GM19438 (cell line): ENCODE measurements at regions not wholly inside any gene's neighbourhood (a gene's known extent, or its start where the extent isn't known, plus 50 kb on each side); places are given as distances from the start of the nearest gene placed in this dataset.

Experiments used
- ATAC-seq: cut with Tn5 transposase; IDR thresholded peaks from one replicate; pipeline ENCODE4 v1.9.1; 2021; ENCODE audit warnings: low read depth; ENCODE audit not compliant: unreplicated experiment

DNA sequence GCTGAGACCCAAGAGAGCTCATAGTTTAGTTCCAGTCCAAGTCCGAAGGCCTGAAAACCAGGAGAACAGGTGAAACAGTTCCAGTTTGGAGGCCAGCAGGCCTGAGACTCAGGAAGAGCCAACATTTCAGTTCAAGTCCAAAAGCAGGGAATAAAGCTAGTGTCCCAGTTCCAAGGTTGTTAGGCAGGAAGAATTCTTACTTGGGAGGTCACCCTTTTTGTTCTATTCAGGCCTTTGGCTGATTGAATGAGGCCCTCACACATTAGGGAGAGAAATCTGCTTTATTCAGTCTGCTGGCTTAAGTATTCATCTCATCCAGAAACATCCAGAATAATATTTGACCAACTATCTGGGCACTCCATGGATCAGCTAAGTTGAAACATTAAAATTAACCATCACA is 294.6 kb downstream of the PCNX1 start:
- no peak for ATAC-seq

DNA sequence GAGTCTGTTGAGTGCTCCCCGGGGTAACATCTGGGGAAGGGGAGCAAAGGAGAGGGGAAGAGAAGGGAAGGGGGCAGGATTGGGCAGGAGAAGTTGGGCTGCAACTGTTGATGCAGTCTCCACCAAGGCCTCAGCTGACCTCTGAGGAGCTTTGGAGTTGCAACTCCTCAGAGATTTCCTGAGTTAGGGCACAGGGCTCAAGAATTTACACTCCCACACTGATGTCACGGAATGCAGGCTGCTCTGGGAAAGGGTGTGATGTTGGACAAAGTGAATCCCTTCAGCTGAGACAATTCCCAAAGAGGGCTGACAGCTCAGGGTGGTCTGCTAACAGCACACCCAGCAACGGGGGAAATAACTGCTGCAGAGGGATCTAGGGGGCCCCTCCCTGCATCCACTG is 295.6 kb downstream of the PCNX1 start:
- ATAC-seq: no peak

DNA sequence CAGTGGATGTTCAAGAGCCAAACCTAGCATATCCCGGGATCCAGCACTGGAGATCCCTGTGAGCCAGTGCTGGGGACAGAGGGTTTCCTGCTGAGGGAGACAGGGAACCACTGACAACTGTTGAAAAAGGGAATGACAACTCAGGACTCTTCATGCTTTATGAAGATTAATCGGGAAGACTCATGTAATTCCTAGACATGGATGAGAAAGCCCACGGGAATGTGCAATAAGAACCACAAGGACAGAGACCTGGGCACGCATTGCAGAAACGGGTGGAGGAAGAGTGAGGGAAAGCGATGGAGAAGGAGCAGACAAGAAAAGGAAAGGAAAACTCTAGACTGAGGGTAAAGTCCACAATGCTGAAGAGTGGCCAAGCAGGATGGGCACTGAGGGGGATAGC is 296.0 kb downstream of the PCNX1 start:
- no peak for ATAC-seq

DNA sequence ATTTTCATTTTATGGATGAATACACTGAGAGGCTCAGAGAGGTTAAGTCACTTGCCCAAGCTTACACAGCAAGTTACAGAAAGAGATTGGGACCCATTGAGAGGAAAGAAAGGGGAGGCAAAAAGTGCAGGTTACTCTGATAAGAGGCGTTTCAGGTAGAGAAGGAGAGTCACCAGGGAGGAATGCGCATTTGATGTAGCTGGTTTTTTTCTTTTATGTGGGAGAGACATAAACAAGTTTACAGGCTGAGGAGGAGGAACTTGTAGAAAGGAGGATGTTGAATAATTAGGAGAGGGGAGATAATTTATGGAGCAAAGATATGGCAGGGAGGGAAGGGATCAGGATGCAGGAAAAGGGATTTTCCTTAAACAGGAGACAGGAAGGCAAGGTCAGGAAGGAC is 297.0 kb downstream of the PCNX1 start:
- no peak for ATAC-seq

DNA sequence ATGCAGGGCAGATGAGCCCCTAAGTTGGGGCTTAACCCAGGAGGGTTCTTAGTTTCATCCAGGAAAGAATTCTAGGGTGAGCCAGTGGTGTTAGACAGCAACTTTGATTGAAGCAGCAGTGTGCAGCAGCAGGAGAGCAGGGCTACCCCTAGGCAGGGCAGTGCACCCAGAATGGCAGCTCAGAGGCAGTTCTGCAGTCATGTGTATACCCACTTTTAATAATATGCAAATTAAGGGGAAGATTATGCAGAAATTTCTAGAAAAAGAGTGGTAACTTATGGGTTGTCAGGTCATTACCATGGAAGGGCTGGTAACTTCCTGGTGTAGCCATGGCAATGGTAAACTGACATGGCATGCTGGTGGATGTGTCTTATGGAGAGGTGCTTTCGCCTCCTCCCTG is 297.5 kb downstream of the PCNX1 start:
- ATAC-seq: no peak

DNA sequence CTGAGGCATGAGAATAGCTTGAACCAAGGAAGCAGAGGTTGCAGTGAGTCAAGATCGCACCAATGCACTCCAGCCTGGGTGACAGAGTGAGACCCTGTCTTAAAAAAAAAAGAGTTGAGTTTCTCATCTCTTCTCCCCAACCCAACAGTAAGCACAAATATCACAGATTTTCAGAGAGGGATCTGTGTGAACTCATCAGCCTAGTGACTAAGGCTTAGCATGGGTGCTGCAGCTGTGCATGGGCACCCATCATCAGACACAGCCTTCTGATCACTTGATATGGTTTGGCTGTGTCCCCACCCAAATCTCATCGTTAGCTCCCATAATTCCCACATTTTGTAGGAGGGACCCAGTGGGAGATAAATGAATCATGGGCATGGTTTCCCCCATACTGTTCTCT is 298.9 kb downstream of the PCNX1 start:
- no peak for ATAC-seq

DNA sequence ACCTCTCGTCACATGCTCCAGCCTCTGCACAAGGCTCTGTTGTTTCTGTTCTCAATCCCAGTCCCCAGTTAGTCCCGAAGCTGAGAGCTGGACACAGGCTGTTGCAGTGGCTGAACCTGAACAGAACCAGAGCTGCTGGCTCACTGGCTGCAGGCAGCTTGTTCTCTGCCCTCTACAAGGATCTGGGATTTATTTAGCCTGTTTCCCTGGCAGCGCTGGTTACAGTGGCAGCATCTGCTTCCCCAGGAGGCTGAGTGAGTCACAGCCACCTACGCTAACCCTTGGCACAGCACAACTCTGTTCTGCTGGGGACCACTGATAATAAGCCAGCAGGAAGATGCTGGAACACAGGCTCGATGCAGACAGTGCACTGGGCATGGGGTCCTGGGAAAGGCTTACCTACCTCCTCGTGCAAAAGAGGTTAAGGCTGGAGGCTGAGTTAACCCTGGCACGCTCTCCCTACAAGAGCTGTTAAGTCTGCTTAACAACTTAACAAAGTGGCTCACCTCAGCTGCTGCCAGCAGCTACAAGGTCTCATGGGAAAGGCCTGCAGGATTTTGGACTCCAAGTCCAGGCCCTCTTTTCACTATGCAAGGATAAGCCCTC is 299.6 kb downstream of the PCNX1 start:
- no peak for ATAC-seq

DNA sequence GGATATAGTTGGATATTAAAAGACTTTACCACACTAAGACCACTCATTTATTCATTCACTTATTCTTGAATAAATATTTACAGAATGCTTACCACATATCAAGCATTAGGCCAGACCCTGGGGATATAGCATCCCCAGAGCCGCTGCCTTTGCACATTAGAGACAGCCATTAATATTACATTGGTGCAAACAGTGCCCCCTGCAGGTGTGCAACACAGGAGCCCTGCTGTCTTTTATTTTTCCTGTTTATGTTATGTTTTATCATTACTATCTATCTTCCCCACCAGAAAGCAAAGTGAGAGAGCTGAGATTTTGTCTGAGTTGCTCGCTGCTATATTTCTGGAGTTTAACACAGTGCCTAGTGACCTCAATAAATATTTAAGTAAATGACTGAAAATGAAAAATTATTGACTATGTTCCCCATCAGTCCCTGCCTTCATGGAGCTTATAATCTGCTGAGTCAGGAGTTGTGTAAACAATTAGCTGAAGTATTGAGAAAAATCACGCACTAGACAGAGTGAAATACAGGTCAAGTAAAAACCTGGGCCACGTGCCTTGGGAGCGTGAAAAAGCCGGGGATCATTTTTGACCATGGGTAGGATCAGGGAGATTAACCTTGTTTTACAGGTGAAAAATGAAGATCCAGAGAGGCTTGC is 301.6 kb downstream of the PCNX1 start:
- ATAC-seq: no peak

DNA sequence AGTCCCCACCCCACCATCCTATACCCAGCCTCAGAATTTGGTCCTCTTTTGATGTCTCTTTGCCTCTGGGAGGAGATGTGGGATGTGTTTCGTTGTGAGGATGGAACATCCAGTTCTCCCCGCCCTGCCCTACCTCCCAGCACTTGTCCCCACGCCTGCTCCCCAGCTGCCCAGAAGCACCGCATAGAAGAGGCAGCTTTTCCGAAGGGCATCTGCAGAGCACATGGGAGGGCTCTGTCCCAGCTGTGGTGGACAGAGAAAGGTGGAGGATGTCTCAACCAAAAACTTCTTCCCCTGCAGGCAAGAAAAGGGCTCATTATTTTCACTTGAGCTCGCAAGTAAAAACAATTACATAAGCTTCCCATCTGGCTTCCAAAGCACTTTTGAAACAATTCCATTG is 302.6 kb downstream of the PCNX1 start:
- no peak for ATAC-seq

DNA sequence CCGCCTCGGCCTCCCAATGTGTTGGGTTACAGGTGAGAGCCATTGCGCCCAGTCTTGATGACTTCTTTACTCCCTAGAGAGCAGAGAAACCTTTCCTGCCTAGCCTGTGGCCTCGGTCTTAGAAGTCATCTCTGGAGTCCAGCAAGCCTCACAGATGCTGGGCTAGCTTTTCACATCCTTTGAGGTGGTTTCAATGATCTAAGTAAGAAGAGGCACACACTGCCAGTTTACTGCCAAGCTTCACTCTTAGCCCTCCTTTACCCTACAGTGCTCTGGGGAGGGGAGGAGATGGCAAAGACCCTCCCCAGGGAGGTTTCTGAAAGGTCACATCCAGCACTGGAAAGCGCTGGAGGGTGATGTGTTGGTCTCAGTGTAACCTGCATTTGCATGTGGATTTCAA is 304.8 kb downstream of the PCNX1 start:
- no peak for ATAC-seq

DNA sequence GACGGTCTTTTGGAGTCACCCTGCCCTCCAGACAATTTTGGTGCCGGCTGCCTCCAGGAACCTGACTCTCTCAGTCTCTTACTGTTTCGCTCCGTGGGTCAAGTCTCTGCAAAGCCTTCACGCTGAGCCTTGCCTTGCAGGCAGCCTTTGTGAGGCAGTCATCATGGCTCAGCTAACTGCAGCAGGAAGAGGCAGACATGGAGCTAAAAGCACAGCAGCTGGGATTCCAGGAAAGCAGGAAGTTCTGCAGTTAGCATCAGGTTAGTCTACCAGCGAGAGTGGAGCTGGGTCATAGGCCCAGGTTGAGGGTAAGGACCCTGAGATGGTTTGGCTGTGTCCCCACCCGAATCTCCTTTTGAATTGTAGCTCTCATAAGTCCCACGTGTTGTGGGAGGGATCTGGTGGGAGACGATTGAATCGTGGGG is 305.4 kb downstream of the PCNX1 start:
- ATAC-seq: no peak

DNA sequence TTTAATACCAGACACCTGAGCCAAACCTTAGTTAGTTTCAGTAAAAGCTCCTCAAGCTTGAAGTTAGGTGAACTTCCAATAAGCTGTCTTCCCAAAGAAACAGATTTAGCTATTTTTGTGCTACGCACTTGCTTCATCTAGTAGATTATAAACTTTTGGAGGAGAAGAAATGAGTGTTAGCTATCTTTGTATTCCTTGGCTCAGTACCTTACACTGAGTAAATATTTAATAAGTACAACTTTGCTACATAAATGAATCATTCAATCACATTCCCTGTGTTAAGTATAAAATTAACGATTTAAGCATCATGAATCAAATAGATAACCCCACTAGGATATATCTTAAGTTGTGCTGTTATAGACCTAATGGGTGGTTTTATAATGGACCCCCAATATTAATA is 307.0 kb downstream of the PCNX1 start:
- no peak for ATAC-seq

DNA sequence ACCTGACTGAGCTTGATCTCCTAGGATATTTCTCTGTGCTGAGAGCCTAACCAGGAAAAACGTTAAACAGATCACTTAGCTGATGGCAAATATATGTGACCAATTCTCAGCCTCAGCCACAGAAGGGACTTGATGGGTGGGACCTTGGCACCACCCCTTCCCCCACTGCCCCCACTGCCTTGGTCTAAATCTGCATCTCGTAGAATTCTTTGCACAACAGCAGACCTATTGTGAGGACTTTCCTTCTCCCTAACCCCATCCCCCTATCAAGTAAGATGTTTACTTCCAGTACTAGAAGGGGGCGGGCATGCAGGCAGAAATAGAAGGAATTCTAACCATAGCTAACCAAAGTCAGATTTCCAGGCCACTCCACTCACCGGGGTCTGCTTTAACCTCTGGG is 313.2 kb downstream of the PCNX1 start:
- no peak for ATAC-seq

DNA sequence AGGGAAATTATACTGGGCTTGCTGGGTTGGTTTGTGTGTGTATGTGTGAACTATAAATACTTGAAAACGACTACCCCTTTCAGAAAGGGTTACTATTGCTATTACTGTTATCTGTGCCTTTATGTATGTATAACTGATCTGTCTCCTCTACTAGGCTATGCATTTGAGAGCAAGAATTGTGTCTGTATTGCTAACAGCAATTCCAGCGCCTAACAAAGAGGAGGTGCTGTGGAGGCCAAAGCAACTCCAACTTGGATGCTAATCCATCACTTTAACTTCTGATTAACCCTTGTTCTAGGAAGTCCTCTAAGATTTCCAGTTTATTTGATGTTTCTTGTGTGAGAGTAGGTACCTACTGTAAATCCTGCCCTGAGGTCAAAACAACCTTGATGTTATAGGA is 313.9 kb downstream of the PCNX1 start:
- no peak for ATAC-seq

DNA sequence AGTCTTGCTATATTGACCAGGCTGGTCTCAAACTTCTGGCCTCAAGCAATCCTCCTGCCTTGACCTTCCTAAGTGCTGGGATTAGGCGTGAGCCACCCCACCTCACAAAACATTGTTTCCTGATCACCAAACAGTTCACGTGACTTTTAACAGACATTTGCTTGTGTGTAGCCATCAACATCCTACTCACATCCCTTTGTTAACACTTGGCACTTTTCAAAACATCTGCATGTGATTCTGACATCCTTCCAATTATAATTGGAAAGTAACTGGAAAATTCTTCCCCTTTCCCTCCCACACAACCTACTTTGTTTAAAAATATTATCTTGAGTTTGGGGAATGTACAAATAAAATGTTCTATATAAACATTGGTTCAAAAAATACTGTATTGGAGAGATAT is 317.9 kb downstream of the PCNX1 start:
- no peak for ATAC-seq

DNA sequence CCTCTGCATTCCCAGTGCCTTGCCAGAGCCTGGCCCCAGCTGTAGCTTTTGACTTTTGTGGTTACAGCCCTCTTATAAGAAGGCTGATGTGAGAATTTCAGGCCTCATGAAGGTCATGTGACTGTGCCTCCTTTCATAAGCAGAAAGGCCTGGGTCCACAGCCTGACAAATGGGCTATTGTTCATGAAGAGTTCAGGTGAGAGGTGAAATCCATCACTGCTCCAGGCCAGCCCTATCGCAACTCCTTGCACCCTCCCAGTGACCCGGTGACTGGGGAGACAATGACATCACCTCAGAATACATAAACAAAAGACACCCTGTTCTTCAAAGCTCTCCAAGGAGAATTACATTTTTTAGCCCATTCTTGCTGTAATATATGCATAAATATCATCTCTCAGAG is 321.5 kb downstream of the PCNX1 start:
- no peak for ATAC-seq

DNA sequence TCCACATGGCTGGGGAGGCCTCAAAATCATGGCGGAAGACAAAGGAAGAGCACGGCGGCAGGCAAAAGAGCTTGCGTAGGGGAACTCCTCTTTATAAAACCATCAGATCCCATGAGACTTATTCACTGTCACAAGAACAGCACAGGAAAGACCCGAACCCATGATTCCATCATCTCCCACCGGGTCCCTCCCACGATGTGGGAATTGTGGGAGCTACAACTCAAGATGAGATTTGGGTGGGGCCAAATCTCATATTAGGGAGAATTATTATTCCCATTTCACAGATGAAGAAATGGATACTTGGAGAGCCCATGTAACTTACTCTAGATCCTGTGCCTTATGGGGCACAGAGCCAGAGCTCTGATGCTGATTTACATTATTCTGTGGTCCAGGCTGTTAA is 322.6 kb downstream of the PCNX1 start:
- ATAC-seq: no peak

DNA sequence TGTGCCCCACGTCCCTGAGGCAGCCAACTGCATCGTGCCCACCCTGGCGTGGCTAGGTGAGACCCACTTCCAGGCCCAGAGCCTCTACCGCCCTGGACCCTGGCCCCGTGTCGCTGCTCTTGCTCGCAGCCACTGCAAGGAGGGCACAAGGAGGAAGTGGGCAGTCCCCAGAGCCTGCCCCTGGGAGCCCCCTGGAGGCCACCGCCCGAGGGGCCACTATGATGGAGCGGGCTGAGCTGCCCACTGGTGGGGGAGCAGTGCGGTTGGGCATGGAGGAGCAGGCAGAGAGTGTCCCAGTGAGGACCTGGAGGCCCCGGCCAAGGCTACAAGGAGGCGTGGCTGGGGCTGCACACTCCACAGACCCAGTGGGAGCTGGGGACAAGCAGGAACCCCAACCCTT is 323.6 kb downstream of the PCNX1 start:
- ATAC-seq: no peak

DNA sequence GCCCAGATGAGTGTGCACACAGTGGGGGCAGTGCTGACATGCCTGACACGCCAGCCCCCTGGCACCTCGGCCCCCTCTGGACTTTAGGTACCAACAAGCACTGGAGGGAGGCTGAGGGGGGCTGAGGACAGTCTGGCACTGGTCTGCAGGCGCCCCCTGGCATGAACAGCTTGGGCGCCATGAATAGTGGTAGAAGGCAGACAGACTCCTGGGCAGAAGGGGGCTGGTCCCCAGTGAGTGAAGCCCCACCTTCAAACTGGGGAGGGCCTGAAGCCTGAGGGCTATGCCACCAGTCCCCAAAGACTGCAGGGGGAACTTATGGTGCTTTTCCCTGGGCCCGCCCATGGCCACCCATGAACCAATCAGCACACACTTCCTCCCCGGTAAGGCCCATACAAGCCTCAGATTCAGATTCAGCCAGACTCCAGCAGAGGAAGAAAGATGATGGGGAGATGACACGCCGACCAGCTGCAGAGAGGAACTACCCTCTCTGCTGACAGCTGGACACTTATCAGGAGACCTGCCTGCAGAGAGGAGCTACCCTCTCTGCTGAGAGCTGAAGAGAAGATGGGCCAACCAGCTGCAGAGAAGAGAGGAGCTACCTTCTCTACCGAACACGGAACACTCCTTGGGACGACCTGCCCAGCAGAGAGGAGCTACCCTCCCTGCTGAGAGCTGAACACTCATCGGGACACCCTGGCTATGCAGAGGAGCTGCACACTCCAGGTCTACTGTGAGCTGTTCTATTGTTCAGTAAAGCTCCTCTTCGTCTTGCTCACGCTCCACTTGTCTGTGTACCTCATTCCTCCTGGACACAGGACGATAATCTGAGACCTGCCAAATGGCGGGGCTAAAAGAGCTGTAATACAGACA is 324.5 kb downstream of the PCNX1 start:
- ATAC-seq: no peak

DNA sequence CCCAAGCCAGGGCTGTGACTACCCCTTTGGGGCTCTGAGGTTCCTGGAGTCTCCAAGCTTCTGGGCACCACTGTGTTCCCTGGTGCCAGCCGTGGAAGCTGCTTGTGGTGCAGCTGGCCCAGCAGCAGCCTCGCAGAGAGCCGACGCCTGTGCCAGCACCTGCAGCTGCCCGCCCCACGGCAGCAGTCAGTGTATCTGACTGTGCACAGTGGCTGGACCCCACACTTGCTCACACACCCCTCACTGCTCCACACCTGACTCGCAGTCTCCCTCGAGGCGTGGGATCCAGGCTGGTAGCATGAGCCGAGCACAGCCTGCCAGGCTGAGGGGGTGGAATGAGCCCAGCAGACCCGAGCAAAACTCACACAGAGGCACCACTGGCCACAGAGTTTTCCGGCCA is 325.2 kb downstream of the PCNX1 start:
- no peak for ATAC-seq

DNA sequence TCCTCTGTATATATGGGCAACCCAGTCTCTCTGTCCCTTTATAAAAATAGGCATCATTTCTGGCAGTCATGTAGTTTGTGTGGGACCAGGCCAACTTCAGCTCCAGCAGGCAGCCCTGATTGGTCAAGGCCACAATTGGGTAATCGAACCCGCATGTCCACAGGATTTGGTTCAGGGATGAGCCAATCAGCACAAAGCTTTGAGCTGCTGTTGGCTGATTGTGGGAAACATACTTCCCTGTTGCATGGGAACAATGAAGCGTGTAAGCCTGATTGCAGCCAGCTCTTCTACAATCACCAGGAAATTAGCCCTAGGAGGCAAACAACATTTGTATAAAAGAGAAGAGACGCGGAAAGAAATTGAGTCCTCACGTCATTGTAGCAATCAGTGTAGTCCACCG is 328.6 kb downstream of the PCNX1 start:
- ATAC-seq: no peak

DNA sequence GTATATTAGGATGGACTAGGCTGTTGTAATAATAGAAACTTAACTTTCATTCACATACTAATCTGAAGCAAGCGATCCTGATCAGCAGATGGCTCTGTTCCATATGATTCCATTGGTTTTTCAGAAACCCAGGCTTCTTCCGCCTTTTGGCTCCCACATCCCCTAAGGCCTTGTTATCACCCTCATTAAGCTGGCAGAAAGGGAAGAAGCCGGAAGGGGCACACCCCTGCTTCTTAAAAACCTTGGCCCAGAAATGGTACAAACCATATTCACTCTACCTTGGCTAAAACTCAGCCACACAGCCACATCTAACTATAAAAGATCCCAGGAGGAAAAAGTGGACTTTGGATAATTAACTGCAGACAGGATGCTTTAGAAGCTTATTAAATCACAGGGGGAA is 329.2 kb downstream of the PCNX1 start:
- ATAC-seq: no peak
